Vagina (tissue), 2 donors: ENCODE measurements at regions not wholly inside any gene's neighbourhood (a gene's known extent, or its start where the extent isn't known, plus 50 kb on each side); places are given as distances from the start of the nearest gene placed in this dataset.

ENCODE experiments used
- DNase-seq, 2 donors: peaks; one replicate each; pipeline ENCODE4 v3.0.0-alpha.2; 2017; ENCODE audit errors: extremely low spot score in 2 of 2
- H3K27ac ChIP-seq: fragments of 200-600 bp; sonication (generic); one replicate; pipeline ENCODE4 v1.5.1; 2019
- H3K27me3 ChIP-seq: fragments of 200-600 bp; sonication (generic); one replicate; pipeline ENCODE4 v1.5.1; 2019
- H3K36me3 ChIP-seq, 2 donors: fragments of 200-600 bp; sonication (generic); one replicate each; pipeline ENCODE4 v1.5.1; 2017 to 2019
- H3K4me1 ChIP-seq: fragments of 200-600 bp; sonication (generic); one replicate; pipeline ENCODE4 v1.5.1; 2019
- H3K4me3 ChIP-seq, 2 donors: fragments of 200-600 bp; sonication (generic); 1 replicate in 1 of 2; 2 replicates in 1 of 2; pipeline ENCODE4 v1.5.1; 2016 to 2019
- H3K9me3 ChIP-seq: fragments of 200-600 bp; sonication (generic); one replicate; pipeline ENCODE4 v1.5.1; 2019
- CTCF ChIP-seq, 3 experiments: fragments of 450-650 bp in 2 of 3; fragments of 200-600 bp in 1 of 3; sonication (generic) in 1 of 3; IDR thresholded peaks; one replicate each; pipeline ENCODE4 v1.5.1; 2017 to 2019; ENCODE audit warnings: antibody characterized with exemption in 3 of 3, mild to moderate bottlenecking in 2 of 3, moderate library complexity in 2 of 3
- POLR2A ChIP-seq, 2 donors: fragments of 450-650 bp; IDR thresholded peaks; one replicate each; pipeline ENCODE4 v1.6.1; 2017; ENCODE audit warnings: antibody characterized with exemption in 2 of 2, mild to moderate bottlenecking in 2 of 2, moderate library complexity in 2 of 2
- POLR2AphosphoS5 ChIP-seq, 2 donors: sonication (generic); formaldehyde crosslinking; IDR thresholded peaks; one replicate each; pipeline ENCODE4 v1.9.0; 2017; ENCODE audit warnings: antibody characterized with exemption in 2 of 2, mild to moderate bottlenecking in 2 of 2, low read depth in 1 of 2; ENCODE audit not compliant: insufficient read depth in 1 of 2
- intact Hi-C: fragments of 100-400 bp; cut with DNase I; formaldehyde crosslinking; loops from one replicate; pipeline ENCODE4 v1.15.1; 2023

GRCh38 chr21:19181604-19182140 is 778.1 kb upstream of the TMPRSS15 start:
- DNase-seq: no peak
- intact Hi-C loops: no loop called here

GRCh38 chr21:19197950-19198349 is 794.4 kb upstream of the TMPRSS15 start:
- TF ChIP-seq CTCF (IDR thresholded peaks at IDR 0.05) (no peak), POLR2A (IDR thresholded peaks at IDR 0.05) (no peak), POLR2AphosphoS5 (IDR thresholded peaks at IDR 0.05; ENCODE audit: insufficient read depth in 1 of 2, low read depth in 1 of 2) (no peak)
- Histone ChIP-seq H3K9me3 (no peaks in the 10 kb centered on the region), H3K36me3 (no peaks in the 10 kb centered on the region), H3K27ac (no peak overlapping the region), H3K4me3 (no peak overlapping the region), H3K27me3 (no peaks in the 10 kb centered on the region), H3K4me1 (no peaks in the 10 kb centered on the region)
- no peak for DNase-seq
- intact Hi-C loops: no loop called here

More at GRCh38 chr21:19181604-19182140, 778.1 kb upstream of the TMPRSS15 start:
- no peak for TF ChIP-seq POLR2A (IDR thresholded peaks at IDR 0.05)
- TF ChIP-seq CTCF (IDR thresholded peaks at IDR 0.05): no peak
- TF ChIP-seq POLR2AphosphoS5 (IDR thresholded peaks at IDR 0.05; ENCODE audit: insufficient read depth in 1 of 2, low read depth in 1 of 2): no peak
- Histone ChIP-seq H3K4me1 (no peaks in the 10 kb centered on the region), H3K27me3 (no peaks in the 10 kb centered on the region), H3K9me3 (no peaks in the 10 kb centered on the region), H3K27ac (no peak overlapping the region), H3K36me3 (no peaks in the 10 kb centered on the region), H3K4me3 (no peak overlapping the region)

DNA sequence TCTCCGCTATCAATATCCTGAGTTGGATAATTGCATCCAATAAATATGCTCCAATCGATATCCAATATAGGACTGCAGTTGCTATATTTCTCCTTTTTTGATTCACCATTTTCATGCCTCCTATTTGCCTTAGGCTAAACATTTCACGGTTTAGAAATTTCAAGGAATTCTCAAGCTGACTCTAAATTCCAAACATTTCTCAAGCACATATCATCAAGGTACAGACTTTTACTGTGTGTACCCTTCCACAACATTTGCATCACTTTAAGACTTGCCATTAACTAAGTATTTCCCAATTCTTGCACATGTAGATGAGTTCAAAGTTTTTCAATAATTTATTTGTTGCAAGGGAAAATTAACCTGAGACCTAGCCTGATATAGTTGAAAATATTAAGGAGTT is 795.2 kb upstream of the TMPRSS15 start:
- Histone ChIP-seq H3K27me3 (no peaks in the 10 kb centered on the region), H3K36me3 (no peaks in the 10 kb centered on the region), H3K27ac (no peak overlapping the region), H3K4me1 (no peaks in the 10 kb centered on the region), H3K9me3 (no peaks in the 10 kb centered on the region), H3K4me3 (no peak overlapping the region)
- TF ChIP-seq CTCF (IDR thresholded peaks at IDR 0.05) (no peak), POLR2AphosphoS5 (IDR thresholded peaks at IDR 0.05; ENCODE audit: insufficient read depth in 1 of 2, low read depth in 1 of 2) (no peak), POLR2A (IDR thresholded peaks at IDR 0.05) (no peak)
- intact Hi-C loops: no loop called here
- no peak for DNase-seq

- no peaks in the 10 kb centered on the region for H3K9me3 ChIP-seq
- no peaks in the 10 kb centered on the region for H3K36me3 ChIP-seq
- no peak for DNase-seq
- no peak overlapping the region for H3K4me3 ChIP-seq
- intact Hi-C loops: no loop called here
- no peak overlapping the region for H3K27ac ChIP-seq
- no peaks in the 10 kb centered on the region for H3K4me1 ChIP-seq
- no peak for TF ChIP-seq POLR2A (IDR thresholded peaks at IDR 0.05)
- TF ChIP-seq CTCF (IDR thresholded peaks at IDR 0.05): no peak
- no peak for TF ChIP-seq POLR2AphosphoS5 (IDR thresholded peaks at IDR 0.05; ENCODE audit: insufficient read depth in 1 of 2, low read depth in 1 of 2)
- H3K27me3 ChIP-seq: no peaks in the 10 kb centered on the region
Measured at GRCh38 chr21:19218163-19218562, 814.6 kb upstream of the TMPRSS15 start.

DNA sequence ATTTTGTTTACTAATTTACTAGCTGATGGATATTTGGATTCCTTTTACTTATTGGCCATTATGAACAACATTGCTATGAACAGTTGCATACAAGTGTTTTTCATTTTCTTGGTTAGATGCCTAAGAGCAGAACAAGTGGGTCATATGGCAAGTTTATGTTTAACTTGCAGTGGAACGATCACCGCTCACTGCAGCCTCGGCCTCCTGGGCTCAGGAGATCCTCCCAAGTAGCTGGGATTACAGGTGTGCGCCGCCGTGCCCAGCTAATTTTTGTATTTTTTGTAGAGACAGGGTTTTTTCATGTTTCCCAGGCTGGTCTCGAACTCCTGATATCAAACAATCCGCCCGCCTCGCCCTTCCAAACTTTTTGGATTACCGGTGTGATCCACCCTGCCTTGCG is 820.5 kb upstream of the TMPRSS15 start:
- Histone ChIP-seq H3K27me3 (no peaks in the 10 kb centered on the region), H3K27ac (no peak overlapping the region), H3K4me1 (no peaks in the 10 kb centered on the region), H3K9me3 (no peaks in the 10 kb centered on the region), H3K36me3 (no peaks in the 10 kb centered on the region), H3K4me3 (no peak overlapping the region)
- no peak for DNase-seq
- intact Hi-C loops: no loop called here
- TF ChIP-seq CTCF (IDR thresholded peaks at IDR 0.05) (no peak), POLR2AphosphoS5 (IDR thresholded peaks at IDR 0.05; ENCODE audit: insufficient read depth in 1 of 2, low read depth in 1 of 2) (no peak), POLR2A (IDR thresholded peaks at IDR 0.05) (no peak)
